Fibroblast of skin of scalp (primary cell): ENCODE measurements at regions not wholly inside any gene's neighbourhood (a gene's known extent, or its start where the extent isn't known, plus 50 kb on each side); places are given as distances from the start of the nearest gene placed in this dataset.
"Not testable (repeated sequence)": the region's sequence is repeated elsewhere in the genome, so short reads cannot be mapped to it uniquely, and the experiment has no call there.

ENCODE experiments used
- DNase-seq: peaks from one replicate; pipeline ENCODE4 v3.0.0-alpha.2; 2013

DNA sequence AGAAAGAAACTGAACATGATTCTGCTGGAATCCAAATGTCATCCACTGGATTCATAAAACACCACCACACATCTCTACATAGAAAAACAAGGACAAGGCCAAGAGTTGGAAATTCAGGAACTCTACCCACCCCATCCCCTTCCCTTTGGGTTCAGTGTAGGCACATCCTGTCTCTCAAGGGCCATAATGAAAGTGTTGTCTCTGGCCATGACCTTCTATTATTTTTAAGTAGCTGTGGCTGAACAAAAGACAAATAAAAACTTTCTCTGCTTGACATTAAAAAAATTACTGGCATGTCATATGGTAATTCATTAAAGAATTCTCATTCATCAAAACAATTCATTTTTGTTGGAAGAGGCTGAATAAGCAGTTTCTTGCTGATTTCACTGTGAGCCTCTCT, 54.9 kb upstream of the ZBTB18 start:
- no peak for DNase-seq

DNA sequence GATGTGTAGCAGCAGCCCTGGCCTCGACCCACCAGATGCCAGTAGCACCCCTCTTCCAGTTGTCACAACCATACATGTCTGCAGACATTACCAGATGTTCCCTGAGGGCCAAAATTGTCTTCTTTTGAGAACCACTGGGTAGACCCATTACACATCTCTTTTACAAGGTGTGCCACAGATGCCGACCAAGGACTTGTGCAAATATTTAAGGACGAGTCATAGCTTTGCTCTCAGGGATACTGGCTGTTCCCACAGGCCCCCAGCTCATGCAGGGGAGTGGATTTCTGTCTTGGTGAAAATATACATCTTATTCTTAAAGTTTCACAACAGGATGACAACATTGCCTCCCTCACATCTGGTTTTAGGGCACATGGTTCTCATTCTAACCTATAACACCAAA, 59.4 kb upstream of the ZBTB18 start:
- DNase-seq, result no peak

DNA sequence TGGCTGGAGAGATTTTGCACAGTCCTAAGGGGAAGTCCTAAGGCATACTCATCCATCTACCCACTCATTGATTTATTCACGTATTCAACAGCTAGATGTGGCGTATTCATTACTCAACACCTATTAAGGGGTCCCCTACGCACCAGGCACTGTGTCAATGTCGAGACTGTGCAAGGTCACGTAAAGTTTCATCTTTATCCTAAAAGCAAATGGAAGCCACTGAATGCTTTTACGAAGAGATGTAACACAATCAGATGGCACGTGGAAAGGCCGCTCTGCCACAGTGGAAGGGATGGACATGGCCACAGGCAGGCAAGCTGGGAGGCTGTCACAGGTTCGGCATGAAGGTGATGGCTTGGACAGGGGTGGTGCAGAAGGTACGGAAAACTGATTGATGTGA, 66.3 kb upstream of the ZBTB18 start:
- no peak for DNase-seq

DNA sequence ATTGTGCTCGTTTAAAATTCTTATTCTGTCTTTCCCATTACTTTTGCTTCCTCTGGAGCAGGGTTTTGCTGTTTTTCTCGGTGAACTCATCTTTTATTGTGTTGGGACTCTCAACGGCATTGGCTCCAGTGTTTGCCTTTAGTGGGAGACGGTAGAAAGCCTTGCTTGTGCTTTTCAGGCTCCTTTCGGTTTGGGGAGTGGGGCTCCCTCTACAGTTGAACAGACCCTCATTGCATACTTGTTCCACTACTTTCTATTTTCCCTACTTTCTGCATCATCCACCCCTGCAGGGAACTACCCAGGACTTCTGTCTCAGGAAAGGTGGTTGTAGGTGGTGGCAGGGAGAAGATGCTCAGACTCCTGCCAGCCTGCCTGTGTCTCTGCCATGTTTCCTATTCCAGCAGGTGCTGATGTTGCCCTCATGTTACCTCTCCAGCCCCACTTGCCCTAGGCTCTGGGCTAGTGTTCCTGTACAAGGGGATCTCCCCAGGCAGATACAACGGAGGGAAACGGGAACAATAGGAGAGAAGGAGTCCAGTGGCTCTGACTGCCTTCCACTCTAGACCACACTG, 68.5 kb upstream of the ZBTB18 start:
- no peak for DNase-seq

DNA sequence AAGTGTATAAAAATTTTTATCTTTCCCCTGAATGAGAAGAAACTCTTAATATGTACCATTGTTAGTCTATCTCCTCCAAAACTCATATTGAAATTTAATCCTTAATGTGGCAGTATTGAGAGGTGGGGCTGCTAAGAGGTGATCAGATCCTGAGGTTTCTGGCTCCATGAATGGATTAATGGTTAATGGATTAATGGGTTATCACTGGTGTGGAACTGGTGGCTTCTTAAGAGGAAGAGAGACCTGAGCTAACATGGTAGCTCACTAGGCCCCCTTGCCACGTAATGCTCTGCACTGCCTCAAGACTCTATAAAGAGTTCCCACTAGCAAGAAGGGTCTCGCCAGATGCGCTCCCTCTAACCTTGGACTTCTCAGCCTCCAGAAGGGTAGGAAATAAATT, 70.6 kb upstream of the ZBTB18 start:
- no peak for DNase-seq

DNA sequence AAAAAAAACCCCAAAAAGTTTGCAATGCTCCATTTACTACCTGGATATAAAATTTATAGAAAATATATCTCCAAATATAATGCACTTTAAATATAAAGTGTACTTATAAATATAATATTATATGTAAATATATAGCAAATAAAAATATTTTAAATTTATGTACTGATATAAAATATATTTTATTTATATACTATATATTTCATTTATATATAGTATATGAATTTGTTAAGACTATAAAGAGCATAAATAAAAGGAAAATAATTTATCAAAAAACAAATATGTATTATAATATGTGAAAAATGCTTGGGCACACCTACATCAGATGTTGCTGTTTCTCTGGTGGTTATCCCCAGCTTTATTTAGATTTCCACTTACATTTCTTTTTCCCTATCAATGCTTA, 71.0 kb upstream of the ZBTB18 start:
- DNase-seq, result no peak

DNA sequence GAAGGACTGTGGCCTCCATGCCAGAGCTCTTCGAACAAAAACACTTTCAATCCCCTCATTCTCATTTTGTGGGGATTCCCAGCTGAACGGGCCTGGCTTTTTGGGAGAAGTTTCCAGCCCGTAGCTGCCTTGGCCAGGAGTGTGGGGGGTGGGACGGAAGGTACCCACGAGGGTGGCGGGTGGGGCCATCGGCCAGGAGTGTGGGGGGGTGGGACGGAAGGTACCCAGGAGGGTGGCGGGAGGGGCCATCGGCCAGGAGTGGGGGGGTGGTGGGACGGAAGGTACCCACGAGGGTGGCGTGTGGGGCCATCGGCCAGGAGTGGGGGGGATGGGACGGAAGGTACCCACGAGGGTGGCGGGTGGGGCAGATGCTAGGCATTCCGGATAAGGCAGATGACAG, 71.7 kb upstream of the ZBTB18 start:
- no peak for DNase-seq

DNA sequence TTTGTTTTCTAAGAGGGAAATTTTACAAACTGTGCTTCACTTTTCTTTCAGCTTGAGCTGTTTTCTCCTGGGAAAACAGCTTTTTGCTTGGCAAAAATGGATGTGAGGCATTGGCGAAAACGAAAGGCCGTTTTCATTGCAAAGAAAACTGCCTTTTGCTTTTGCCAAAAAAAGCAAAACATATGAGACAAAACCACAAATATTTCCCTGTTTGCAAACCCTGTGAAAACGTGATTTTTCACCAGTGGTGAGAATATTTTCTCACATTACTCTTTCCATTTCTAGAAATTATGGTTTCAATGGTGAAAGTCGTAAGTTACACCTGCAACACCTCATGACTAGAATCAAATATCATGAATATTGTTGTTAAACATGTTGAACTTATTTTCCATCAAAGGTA, 74.0 kb upstream of the ZBTB18 start:
- peak; percentile 80 for DNase-seq

DNA sequence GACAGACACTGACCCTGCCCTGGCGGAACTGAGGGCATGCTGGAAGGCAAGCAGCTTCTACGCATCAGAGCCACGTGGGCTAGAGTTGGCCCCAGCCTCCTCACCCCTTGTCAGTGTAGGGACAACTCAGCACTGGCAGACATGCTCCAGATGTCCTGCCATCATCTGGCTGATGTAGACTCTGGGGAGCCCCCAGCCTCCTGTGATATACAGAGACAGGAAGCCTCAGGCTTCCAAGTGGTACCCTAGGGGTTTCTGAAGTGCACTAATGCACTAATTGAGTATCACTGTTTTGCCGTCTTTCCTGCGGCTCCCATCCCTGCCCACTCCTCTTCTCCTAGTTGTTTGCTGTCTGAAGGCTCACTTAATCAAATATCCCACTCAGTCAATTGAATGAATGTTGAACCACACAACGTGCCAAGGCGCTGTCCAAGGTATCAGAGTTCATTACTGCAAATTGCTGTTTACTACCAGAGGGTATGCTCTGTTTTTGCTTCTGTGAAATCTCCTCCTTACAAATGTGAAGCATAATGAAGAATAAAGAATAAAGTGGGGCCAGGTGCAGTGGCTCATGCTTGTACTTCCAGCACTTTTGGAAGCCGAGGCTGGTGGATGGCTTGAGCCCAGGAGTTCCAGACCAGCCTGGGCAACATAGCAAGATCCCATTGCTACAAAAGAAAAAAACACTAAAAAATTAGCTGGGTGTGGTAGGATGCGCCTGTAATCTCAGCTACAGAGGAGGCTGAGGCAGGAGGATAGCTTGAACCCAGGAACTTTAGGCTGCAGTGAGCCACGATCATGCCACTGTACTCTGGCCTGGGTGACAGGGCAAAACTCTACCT, 76.4 kb upstream of the ZBTB18 start:
- DNase-seq, result peak; percentile 60

DNA sequence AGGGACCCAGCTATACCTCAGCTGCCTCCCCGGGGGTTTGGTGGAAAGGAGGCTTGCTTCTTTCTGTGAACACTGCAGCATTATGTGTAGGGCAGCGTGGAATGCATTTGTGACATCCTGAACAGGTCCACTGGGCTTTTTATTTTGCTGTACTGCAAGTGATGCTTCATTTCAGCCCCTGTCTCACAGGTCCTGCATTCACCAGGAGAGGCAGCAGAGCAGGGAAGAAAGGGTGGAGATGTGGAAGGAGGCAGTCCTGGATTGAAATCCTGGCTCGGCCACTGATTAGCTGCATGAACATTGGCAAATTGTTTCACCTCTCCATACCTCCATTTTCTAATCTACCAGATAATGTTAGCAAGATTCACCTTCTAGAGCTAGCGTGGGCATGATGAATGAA, 77.9 kb upstream of the ZBTB18 start:
- no peak for DNase-seq

DNA sequence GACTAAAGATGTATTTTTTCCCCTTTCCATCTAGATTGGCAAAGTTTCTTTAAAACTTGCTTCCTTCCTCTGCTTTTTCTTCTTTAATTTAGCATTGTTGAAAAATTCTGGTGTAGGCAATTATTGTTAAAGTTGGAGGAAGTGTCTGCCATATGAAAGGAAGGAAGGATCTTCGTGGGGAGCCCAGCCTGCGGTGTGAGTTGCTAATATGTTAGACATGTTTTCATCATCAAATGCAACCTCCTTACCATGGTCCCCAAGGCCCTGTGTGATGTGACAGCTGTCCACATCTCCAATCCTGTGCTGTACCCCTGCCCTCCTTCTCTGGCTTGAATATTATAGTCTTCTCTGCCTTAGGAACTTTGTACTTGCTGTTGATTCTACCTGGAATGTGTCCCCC, 81.0 kb upstream of the ZBTB18 start:
- peak; percentile 38 for DNase-seq

DNA sequence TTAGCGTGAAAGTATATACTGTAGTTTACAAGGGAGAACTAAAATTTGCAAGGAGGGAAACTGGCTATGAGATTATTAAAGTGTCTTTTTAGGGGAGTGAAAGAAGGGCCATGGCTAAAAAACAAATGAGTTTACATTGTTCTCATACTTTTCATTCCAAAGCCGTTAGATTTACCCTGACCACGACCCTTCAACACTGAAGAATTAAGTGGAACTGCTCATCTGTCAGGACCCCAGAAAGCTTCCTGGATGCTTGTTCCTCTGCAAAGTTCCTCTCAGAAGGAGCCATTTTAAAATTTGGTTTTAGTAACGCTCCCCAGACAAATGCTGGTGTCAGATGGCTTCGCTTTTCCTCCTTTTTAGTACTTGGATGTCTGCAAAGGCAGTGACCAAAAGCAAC, 82.7 kb upstream of the ZBTB18 start:
- DNase-seq, result peak; percentile 68

DNA sequence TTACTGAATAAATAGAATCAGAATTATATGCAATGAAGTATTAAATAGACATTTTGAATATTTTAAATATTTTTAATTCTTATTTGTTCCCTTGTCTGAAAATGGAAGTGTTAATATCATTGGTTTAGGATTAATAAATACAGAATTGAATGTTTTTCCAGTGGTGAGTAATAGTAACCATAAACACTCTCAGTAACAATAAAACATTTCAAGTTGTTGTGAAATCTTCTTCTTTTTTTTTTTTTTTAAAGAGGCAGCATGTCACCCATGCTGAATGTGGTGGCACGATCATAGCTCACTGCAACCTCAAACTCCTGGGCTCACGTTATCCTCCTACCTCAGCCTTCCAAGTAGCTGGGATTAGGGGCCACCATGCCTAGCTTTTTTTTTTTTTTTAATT, 86.2 kb upstream of the ZBTB18 start:
- DNase-seq, result no peak

DNA sequence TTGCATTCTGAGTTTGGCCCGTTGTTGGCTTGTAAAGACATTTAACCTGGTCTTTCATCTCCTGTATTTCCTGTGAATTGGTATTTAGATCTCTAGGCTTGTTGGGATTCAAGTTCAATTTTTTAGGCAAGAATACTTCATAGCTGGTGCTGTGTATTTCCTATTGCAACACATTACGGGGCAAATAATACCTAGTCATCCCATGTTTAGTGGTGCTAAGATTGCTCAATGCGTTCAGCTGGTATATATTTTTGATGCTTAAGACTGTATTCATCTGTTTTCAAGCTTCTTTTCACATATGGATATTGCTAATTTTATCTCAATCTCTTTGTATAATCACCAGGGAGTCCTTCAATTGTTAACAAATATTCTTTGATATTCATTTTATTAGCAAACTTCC, 87.5 kb upstream of the ZBTB18 start:
- DNase-seq, result no peak

DNA sequence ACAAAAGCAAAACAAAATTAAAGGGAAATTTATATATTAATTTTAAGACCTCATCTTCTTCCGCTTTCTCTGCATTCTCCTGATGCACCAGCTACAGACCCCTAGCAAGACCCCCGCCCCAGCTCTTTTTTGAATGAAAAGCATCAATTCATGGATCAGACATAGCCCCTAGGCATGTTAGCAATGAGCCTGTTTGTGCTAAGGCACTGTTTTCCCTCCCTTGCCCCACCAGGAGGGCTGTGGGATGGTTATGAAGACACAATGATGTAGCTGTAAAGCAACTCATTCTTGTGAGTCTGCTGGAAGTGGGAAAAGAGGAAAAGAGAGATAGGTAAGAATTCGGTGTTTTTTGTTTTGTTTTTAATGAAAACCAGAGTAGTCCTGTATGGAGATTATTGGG, 88.5 kb upstream of the ZBTB18 start:
- DNase-seq, result no peak

DNA sequence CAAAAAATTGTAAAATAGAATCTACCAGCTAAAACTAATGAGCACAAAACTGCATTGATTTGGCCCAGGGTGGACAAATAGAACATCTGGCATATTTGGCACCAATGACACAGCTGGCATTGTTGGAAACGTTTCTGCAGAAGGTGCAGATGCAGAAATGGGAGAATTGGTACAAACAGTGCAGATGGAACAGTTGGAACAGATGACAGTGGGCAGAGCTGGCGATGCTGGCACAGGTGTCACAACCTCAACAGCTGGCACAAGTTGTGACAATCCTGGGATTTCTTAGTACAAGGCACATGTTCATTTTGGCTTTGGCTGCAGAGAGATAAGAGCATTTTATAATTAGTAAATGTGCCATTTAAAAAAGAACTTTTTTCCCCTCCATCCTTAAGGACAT, 91.1 kb upstream of the ZBTB18 start:
- DNase-seq, result no peak

DNA sequence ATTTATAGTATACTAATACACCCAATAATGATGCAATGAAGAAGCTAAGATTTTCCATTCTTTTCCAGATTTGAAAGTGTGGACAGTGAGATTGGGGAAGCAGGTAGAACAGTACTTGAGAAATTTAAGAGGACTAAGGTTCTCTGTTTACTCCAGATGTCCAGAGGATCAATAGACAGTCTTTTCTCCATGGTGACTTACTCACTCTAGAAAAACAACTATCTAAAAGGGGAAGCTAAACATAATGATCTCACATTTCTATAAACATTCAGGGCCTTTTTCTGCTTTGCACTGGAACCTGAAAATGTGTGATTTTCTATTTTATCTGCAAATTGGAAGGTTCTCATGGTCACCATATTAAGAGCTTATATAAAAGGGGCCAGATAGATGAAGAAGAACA, 93.9 kb upstream of the ZBTB18 start:
- no peak for DNase-seq

DNA sequence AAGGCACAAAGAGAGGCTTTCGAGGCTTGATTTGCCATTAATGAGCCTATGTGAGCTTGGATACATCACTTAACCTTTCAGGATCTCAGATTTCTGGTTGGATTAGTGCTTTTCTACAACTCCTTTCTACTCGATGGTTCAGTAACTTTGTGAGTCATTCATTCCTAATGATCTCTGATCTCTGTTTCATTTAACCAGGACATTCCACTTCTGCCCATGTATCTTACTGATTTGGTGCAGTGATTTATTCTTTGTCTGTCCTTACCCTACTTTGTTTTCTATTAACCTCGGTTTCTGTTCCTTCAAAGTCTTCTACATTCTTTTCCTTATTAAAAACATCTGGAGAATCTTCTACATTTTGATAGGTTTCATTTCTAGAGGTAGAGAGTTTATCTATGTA, 94.6 kb upstream of the ZBTB18 start:
- peak; percentile 43 for DNase-seq

DNA sequence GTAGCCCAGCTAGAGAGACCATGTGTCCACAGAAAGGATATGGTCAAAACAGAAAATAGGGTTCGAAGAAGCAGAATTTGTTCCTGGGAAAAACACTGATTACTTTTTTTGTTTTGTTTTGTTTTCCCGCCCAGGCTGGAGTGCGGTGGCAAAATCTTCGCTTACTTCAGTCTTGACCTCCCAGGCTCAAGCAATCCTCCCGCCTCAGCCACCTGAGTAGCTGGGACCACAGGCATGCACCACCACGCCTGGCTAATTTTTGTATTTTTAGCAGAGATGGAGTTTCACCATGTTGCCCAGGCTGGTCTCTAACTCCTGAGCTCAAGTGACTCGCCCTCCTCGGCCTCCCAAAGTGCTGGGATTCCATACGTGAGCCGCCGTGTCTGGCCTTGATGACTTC, 99.9 kb upstream of the ZBTB18 start:
- not testable (repeated sequence) for DNase-seq

DNA sequence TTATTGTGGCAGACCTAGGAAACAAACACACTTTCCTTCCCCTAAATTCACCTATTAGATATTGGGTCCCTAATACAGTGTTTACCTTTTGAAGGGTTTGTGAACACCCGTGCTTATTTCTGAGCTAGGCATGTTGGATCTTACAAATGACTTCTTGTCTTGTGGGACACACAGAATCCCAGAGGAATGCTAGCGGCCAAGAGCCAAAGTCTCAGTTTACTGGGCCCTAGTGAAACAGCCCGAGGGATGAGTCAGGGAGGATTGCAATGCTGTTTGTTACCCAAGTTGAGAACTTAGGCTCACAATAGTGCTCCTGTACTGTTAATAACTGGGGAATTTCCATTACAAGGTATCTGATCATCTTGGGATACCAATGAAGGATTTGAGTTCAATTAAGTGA, 100.1 kb upstream of the AKT3 start:
- peak; percentile 80 for DNase-seq

DNA sequence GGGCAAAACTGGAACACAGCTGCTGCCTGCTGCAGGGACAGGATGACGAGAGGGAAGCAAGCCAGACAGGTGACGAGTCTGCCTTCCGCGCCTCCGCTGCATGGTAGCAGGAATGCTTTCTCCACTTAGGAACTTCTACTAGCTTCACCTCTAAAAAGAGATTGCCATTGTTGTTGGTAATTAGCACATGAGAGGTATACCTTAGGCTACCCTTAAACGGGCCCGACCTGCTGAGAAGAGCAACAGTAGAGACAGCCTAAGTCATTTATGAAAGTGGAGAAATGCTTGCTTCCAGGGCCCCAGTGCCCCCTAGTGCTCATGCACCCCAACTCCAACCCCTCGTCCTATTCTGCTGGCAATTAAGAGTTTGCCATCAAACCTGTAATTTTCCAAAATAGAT, 96.9 kb upstream of the AKT3 start:
- no peak for DNase-seq

DNA sequence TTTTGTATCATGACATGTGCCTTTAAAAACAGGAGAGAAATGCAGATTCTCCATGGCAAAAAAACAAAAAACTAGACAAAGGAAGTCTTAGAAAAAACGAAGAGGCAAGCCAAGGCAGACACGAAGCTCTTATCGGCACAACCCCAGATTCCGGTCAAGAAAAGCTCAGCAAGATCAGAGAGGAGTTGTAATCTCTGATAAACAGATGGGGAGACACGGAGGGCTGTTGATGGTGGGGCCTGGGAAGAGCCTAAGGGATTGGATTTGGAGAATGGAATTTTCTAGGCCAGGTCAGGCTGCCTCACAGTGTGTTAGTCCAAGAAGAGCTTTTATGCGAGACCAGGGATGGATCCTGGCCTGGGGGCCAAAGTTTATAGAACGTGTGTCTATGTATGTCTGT, 96.2 kb upstream of the AKT3 start:
- no peak for DNase-seq

DNA sequence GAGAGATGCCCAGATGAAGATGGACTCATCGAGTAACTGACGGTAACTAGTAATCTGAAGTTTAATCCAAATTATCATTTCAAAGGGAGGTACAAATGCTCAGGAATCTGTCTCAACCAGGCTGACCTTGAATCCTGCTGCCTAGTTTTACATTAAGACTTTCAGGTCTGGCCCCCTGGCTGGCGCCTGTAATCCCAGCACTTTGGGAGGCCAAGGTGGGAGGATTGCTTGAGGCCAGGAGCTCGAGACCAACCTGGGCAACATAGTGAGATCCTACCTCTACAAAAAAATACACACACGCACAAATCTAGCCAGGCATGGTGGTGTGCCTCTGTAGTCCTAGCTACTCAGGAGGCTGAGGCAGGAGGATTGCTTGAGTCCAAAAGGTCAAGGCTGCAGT, 95.7 kb upstream of the AKT3 start:
- DNase-seq, result no peak

DNA sequence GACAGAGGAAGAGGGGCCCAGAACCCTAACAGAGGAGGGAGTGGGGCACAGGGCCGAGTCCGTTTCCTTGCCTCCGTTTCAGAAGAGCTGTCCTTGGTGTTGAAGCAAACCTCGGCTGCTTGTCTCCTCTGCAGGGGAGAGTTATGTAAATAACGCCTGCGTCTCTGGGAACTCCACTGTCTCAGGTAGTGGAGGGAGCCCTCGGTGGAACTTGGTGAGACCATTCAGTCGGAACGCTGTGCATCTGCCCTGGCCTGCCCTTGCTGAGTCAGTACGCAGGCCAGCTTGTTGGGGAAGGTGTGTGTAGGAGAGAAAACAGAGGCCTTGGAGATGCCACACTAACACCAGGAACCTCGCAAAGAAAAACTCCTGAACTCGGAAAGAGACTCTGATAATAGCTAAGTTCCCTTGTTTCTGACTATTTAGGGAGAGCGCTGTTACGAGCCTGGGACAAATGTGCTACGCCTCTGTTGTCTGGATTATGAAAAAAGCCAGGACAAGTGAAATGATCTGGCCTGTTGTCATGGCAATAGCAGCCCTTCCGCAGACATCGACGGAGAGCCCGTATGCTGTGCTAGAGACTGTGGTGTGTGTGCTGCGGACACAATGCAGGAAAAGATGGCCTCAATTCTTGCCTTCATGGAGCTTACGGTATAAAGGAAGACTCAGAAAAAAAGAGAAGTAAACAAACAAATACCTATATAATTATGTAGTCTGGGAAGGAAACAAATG, 94.6 kb upstream of the AKT3 start:
- DNase-seq, result peak; percentile 43
